Hepatocyte (in vitro differentiated cells): ENCODE measurements at regions not wholly inside any gene's neighbourhood (a gene's known extent, or its start where the extent isn't known, plus 50 kb on each side); places are given as distances from the start of the nearest gene placed in this dataset.

Source experiments
- DNase-seq: peaks from one replicate; pipeline ENCODE4 v3.0.0-alpha.2; 2016; ENCODE audit warnings: low spot score
- H2AFZ ChIP-seq: fragments of 200-600 bp; sonication (generic); 2 replicates; pipeline ENCODE4 v1.6.0; 2016; ENCODE audit warnings: antibody characterized with exemption, mild to moderate bottlenecking
- H3K27ac ChIP-seq: fragments of 200-600 bp; sonication (generic); 2 replicates; pipeline ENCODE4 v1.5.1; 2016; ENCODE audit warnings: mild to moderate bottlenecking
- H3K27me3 ChIP-seq: fragments of 200-600 bp; sonication (generic); 2 replicates; pipeline ENCODE4 v1.6.1; 2016
- H3K36me3 ChIP-seq: fragments of 200-600 bp; sonication (generic); replicated peaks from 2 replicates; pipeline ENCODE4 v1.5.1; 2016; ENCODE audit warnings: low read depth; ENCODE audit not compliant: insufficient read depth
- H3K4me1 ChIP-seq: fragments of 200-600 bp; sonication (generic); 2 replicates; pipeline ENCODE4 v1.5.1; 2016; ENCODE audit warnings: mild to moderate bottlenecking, moderate library complexity; ENCODE audit not compliant: insufficient read depth
- H3K4me2 ChIP-seq: fragments of 200-600 bp; sonication (generic); 2 replicates; pipeline ENCODE4 v1.6.0; 2016
- H3K4me3 ChIP-seq: fragments of 200-600 bp; sonication (generic); 2 replicates; pipeline ENCODE4 v1.5.1; 2016; ENCODE audit warnings: mild to moderate bottlenecking
- H3K79me2 ChIP-seq: fragments of 200-600 bp; sonication (generic); 2 replicates; pipeline ENCODE4 v1.6.0; 2017; ENCODE audit warnings: mild to moderate bottlenecking
- H3K9me2 ChIP-seq: fragments of 200-600 bp; sonication (generic); replicated peaks from 2 replicates; pipeline ENCODE4 v1.6.0; 2017; ENCODE audit warnings: mild to moderate bottlenecking; ENCODE audit not compliant: insufficient read depth
- H3K9me3 ChIP-seq: fragments of 200-600 bp; sonication (generic); 2 replicates; pipeline ENCODE4 v1.5.1; 2016; ENCODE audit warnings: low read depth, mild to moderate bottlenecking
- H4K20me1 ChIP-seq: fragments of 200-600 bp; sonication (generic); 2 replicates; pipeline ENCODE4 v1.6.0; 2016; ENCODE audit warnings: mild to moderate bottlenecking; ENCODE audit not compliant: insufficient read depth, poor library complexity, severe bottlenecking
- CTCF ChIP-seq: fragments of 200-600 bp; sonication (generic); IDR thresholded peaks from 2 replicates; pipeline ENCODE4 v1.5.1; 2016; ENCODE audit warnings: antibody characterized with exemption, mild to moderate bottlenecking; ENCODE audit not compliant: poor library complexity
- EZH2 ChIP-seq: fragments of 200-600 bp; sonication (generic); IDR thresholded peaks from 2 replicates; pipeline ENCODE4 v1.6.1; 2016; ENCODE audit warnings: antibody characterized with exemption, mild to moderate bottlenecking, borderline replicate concordance
- EZH2phosphoT487 ChIP-seq: fragments of 200-600 bp; sonication (generic); IDR thresholded peaks from one replicate; pipeline ENCODE4 v1.6.1; 2018; ENCODE audit warnings: antibody characterized with exemption, mild to moderate bottlenecking, low read depth, moderate library complexity; ENCODE audit not compliant: unreplicated experiment, severe bottlenecking
- WGBS: methylation state at CpG from one replicate; pipeline ENCODE4 v1.1.6; 2016; ENCODE audit warnings: low lambda C conversion rate; ENCODE audit errors: missing lambda C conversion rate; 5-methylcytosine and 5-hydroxymethylcytosine counted together

- WGBS: 77% methylated on average over 6 of the region's 6 CpGs
- H4K20me1 ChIP-seq: no peaks in the 10 kb centered on the region
- H3K4me3 ChIP-seq: no peak overlapping the region
- no peak overlapping the region for H3K4me2 ChIP-seq
- H3K79me2 ChIP-seq: no peaks in the 10 kb centered on the region
- H2AFZ ChIP-seq: no peak overlapping the region
- H3K9me2 ChIP-seq: no peaks in the 10 kb centered on the region
- H3K4me1 ChIP-seq: no peaks in the 10 kb centered on the region
- DNase-seq: no peak
- no peak for TF ChIP-seq EZH2phosphoT487
- no peak for TF ChIP-seq EZH2
- H3K9me3 ChIP-seq: no peaks in the 10 kb centered on the region
- H3K27me3 ChIP-seq: no peaks in the 10 kb centered on the region
- no peaks in the 10 kb centered on the region for H3K36me3 ChIP-seq
- no peak overlapping the region for H3K27ac ChIP-seq
Measured at GRCh38 chr1:4598561-4598960, 55.8 kb upstream of the AJAP1 start.

- Histone ChIP-seq H3K36me3 (no peaks in the 10 kb centered on the region), H3K27me3 (no peaks in the 10 kb centered on the region), H4K20me1 (no peaks in the 10 kb centered on the region), H3K27ac (no peak overlapping the region), H3K4me3 (no peak overlapping the region), H3K9me3 (no peaks in the 10 kb centered on the region), H3K4me2 (no peak overlapping the region), H3K4me1 (no peaks in the 10 kb centered on the region), H3K79me2 (no peaks in the 10 kb centered on the region), H3K9me2 (no peaks in the 10 kb centered on the region), H2AFZ (no peak overlapping the region)
- no peak for DNase-seq
- TF ChIP-seq EZH2 (no peak), CTCF (no peak), EZH2phosphoT487 (no peak)
- whole genome bisulfite sequencing: 87% methylated on average over 15 of the region's 15 CpGs
Measured at GRCh38 chr1:4599521-4599920, 54.9 kb upstream of the AJAP1 start.

- Histone ChIP-seq H3K9me2 (no peaks in the 10 kb centered on the region), H3K27me3 (no peaks in the 10 kb centered on the region), H3K27ac (no peak overlapping the region), H3K4me2 (no peak overlapping the region), H3K9me3 (no peaks in the 10 kb centered on the region), H2AFZ (no peak overlapping the region), H3K36me3 (no peaks in the 10 kb centered on the region), H4K20me1 (no peaks in the 10 kb centered on the region), H3K79me2 (no peaks in the 10 kb centered on the region), H3K4me3 (no peak overlapping the region), H3K4me1 (no peaks in the 10 kb centered on the region)
- 77% methylated on average over 26 of the region's 27 CpGs for WGBS
- no peak for TF ChIP-seq EZH2phosphoT487
- no peak for TF ChIP-seq EZH2
- no peak for TF ChIP-seq CTCF
- DNase-seq: no peak
Measured at GRCh38 chr1:4599951-4600481, 54.4 kb upstream of the AJAP1 start.

GRCh38 chr1:4600615-4601460, 53.6 kb upstream of the AJAP1 start:
- no peak for DNase-seq

More at GRCh38 chr1:4600615-4601460, 53.6 kb upstream of the AJAP1 start:
- Histone ChIP-seq H4K20me1 (no peaks in the 10 kb centered on the region), H3K4me3 (no peak overlapping the region), H3K4me1 (no peaks in the 10 kb centered on the region), H3K27ac (no peak overlapping the region), H2AFZ (no peak overlapping the region), H3K36me3 (no peaks in the 10 kb centered on the region), H3K27me3 (no peaks in the 10 kb centered on the region), H3K9me2 (no peaks in the 10 kb centered on the region), H3K4me2 (no peak overlapping the region), H3K9me3 (no peaks in the 10 kb centered on the region), H3K79me2 (no peaks in the 10 kb centered on the region)
- no peak for TF ChIP-seq EZH2
- TF ChIP-seq CTCF: no peak
- TF ChIP-seq EZH2phosphoT487: no peak
- 91% methylated on average over 18 of the region's 18 CpGs for WGBS
